ENCODE measurements at regions not wholly inside any gene's neighbourhood (a gene's known extent, or its start where the extent isn't known, plus 50 kb on each side); places are given as distances from the start of the nearest gene placed in this dataset.

DNA sequence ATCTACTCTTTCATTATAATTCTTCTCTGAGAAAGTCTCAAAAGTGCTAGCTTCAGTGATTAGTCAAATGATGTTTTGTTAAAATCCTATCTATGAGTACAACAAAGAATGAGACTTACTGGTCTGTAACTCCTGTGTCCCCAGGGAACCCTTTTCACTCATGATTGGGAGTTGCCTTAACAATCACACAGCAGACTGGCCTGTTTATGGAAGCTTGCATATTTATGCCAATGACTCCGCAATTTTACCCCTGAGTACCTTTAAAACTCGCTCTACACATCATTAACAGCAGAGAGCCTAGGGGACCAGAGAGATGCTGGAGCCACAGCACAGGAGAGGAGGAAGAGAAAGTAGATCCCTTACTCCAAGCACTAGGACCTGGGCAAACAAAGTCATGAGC is 628.1 kb downstream of the IGSF11 start:
- DNase-seq = no peak

DNA sequence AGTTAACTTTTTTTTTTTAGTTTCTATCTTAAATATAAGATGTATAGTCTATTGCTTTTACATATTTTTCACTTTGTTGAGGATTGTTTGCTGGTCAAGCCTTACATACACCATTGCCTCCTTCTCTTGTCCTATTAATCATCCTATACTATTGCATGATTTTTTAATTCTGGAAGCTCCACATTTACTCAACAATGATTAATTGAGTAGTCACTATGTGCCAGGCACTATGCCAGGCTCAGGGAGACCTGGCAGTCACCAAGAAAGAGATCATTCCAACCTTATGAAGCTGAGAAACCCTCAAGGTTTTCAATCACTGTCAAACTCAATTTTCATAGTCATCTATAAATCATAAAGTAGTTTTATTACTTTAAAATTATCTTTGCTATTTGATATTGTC is 626.2 kb downstream of the IGSF11 start:
- no peak for DNase-seq

DNA sequence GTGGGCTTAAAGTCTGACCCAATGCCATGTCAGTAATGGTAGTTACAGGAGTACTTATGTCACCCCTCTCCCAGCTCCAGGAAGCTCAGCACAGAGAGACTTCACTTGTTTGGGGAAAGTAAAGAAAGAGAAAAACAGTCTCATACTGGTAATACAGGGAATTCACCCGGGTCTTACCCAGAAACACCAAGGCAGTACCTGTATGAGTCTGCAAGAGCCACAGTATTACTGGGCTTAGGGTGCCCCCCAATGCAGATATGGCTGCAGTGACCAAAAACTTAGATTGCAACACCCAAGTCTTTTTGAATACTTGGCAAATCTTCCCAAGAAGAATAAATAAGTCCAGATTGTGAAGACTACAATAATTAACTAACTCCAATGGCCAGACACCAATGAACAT is 622.1 kb downstream of the IGSF11 start:
- DNase-seq = no peak

DNA sequence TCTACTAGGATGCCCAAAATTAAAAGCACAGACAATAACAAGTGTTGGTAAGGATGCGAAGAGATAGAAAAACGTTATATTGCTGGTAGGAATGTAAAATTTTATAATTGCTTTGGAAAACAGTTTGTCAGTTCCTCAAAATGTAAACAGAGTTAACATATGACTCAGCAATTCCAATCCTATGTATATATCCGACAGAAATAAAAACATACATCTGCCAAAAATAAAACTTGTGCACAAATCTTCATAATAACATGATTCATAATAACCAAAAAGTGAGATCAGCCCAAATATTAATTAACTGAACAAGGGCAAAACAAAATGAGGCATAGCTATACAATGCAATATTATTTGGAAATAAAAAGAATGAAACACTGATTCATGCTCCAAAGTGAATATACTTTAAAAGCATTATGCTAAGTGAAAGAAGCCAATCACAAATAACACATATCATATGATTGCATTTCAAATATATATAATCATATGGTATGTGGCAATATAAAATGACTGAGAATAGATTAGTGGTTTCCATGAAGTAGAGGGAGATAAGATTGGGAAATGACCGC is 609.3 kb downstream of the IGSF11 start:
- no peak for DNase-seq

DNA sequence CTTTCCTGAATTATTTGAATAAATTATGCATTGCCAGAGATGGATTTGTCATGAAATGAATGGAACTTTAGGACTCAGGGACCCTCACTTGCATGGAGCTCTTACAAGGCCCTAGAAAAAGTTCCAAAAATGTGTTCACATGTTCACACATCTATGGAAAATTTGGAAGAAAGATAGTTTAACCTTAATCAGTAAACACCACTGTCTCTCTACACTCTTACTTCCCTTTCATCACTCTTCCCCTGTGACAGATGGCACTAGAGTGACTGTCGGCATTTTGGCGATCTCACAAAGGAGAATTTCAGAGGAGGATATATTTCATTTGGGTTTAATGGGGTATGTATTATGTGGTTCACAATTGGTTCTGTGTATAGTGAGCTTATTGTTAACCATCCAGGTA is 600.8 kb downstream of the IGSF11 start:
- no peak for DNase-seq

- no peak for DNase-seq
Observed at GRCh38 chr3:118435851-118436350, 598.7 kb downstream of the IGSF11 start.

- no peak for DNase-seq
Observed at GRCh38 chr3:118436697-118437262, 597.9 kb downstream of the IGSF11 start.

GRCh38 chr3:118445036-118445435 is 589.6 kb downstream of the IGSF11 start:
- no peak for DNase-seq

- DNase-seq = no peak
Observed at GRCh38 chr3:118447339-118447738, 587.3 kb downstream of the IGSF11 start.

DNA sequence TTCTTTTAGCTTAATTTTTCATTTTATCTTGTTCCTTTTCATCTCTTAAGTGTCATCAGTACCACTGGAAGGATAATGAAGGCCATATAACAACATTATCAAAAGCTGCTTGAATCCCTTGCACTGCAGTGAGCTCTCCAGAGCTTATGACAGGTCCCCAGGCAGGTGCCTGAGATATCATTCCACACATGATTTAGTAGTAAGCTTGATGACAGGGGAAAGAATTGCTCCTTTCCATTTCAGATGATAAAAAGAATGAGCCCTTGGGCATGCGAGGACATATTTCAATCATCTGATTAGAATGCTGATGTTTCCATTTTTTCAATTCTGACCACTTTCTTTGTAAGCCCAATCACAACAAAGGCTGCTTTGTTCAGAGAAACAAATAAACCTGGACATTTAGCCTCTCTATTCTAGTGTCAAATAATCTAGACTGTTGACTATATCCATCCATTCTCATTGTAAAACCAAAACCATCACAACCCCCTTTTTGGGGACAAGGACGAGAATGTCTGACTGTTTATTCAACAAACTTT is 567.8 kb downstream of the IGSF11 start:
- no peak for DNase-seq

- no peak for DNase-seq
Observed at GRCh38 chr3:118468801-118469200, 565.8 kb downstream of the IGSF11 start.

GRCh38 chr3:118472586-118472985 is 562.1 kb downstream of the IGSF11 start:
- DNase-seq = no peak

GRCh38 chr3:118473343-118473742 is 561.3 kb downstream of the IGSF11 start:
- DNase-seq = no peak

DNA sequence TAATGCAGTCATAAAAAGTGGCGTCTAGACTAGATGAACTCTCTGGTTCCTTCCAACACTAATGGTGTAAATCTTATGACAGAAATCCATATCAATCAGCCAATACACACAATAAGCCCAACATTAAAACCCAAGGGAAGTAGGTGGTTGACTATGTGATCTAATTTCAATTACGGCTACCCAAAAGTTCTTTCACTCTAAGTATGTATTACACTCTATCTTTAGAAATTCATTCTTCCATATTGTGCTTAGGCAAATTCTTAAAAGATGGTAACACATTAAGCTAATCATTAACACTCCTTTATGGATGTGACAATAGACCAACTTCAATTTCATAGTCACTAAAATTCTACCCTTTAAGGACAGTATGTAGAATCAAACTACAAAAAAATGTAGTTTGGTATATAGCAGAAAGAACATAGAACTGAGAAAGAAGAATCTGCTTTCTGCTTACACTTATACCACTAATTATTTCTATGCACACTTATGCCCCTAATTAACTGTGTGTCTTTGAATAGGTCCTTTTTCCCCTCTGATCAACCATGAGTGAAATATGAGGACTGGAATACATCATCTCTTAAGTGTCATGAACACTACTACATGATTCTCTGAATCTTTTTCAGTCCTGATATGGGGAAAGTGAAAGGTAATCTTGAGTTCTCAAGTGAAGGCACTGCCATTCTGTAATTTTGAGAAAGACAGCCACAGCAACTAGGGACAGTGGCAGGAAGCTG is 557.6 kb downstream of the IGSF11 start:
- DNase-seq = no peak

DNA sequence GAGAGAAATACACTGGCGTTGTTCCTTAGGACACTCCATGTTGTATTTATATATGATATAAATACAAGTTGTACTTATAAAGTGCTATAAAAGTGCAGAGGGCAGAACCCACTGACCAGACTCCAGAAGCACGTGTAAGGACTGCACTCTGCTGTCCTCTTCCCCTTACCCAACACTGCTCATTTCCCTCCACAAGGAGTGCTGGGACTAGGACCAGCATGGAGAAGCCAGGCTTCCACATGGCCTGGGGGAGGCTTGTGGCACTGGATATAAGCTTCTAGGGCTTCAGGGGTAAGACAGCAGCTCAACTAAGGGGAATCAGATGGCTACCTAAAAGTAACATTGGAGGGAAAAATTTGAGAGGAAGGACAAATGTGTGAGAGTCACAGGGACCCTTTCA is 556.9 kb downstream of the IGSF11 start:
- DNase-seq = no peak

DNA sequence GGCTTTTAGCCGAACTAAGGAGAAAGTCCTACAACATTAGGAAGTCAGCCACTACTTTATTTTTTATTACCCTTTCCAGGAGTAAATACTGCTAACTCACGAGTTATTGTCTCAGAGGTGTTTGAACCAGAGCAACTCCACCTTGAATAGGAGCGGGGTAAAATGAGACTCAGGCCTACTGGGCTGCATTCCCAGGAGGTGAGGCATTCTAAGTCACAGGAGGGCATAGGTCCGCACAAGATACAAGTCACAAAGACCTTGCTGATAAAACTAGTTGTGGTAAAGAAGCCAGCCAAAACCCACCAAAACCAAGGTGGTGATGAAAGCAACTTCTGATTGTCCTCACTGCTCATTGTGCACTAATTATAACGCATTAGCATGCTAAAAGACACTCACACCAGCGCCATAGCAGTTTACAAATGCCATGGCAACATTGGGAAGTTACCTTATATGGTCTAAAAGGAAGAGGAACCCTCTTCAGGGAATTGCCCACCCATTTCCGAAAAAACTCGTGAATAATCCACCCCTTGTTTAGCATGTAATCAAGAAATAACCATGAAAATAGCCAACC is 555.9 kb downstream of the IGSF11 start:
- no peak for DNase-seq

DNA sequence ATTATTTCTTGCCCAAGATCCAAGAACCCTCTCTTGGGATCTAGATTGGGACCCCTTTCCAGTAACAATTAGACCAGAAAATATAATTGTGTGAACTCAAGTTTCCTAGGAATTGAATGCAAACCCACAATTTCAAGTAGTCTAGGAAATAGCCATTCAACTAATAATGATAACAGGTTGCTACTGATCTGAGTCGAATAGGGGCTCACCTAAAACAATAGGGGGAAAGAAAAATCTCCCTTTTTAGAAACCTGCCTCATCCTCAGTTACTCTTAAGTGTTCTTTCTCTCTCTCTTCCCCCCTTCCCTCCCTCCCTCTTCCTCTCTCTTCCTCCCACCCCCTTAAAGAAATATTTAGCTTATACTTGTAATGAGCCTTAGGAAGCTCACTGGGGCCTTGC is 555.3 kb downstream of the IGSF11 start:
- no peak for DNase-seq

GRCh38 chr3:118480101-118480860 is 554.4 kb downstream of the IGSF11 start:
- no peak for DNase-seq

DNA sequence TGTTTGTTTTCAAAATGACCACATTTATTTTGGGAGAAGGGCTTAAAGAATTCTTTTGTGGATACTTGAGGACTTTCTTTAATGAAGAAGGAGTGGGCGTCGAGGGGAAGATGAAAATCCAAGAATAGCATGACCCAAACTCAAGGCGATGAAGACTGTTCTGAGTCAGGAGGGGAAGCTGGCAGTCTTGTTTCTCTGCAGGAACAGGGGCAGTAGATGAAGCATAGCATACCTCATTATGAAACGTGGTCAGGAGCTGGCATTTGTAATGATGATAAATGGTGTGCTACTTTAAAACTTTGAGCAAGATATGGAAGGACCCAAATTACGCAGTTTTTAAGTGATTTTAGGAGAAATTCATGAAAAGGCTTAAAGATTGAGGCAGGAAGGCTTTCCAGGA is 549.0 kb downstream of the IGSF11 start:
- DNase-seq = no peak

DNA sequence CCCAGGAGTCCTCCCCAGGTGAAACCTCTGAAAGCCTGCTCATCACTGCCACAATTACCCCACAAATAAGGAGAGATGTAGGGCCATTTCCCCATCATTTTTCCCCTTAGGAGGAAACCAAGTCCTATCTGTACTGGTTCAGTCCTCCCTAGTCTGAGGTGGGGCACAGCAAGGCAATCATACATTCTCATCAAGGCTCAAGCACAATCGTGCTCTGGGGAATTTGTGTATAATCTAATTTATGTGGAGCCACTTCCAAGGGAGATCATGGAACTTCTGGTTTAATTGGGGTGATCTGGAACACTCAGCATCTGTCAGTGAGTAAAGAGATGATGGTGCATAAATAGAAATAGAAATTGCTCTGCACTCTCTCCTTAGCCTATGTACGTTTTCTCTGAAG is 546.9 kb downstream of the IGSF11 start:
- no peak for DNase-seq

DNA sequence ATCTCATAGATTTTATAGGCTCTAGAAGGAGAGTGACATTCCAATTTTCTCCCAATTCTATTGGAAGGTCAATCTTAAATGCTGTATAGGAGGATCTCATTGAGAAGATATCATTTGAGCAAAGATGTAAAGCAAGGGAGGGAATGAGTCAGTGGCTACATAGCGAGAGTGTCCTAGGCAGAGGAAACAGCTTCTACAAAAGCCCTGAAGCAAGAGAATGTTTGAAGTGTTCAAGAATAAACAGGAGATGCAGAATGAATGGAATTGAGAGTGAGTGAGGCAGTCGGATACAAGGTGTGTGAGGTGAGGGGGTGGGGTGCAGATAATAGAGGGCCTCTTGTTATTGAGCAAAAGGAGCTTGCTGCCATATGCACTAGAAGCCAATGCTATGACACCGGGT is 545.9 kb downstream of the IGSF11 start:
- no peak for DNase-seq

GRCh38 chr3:118495206-118495605 is 539.4 kb downstream of the IGSF11 start:
- no peak for DNase-seq

- no peak for DNase-seq
Observed at GRCh38 chr3:118497274-118497673, 537.4 kb downstream of the IGSF11 start.
